ENCODE measurements at regions not wholly inside any gene's neighbourhood (a gene's known extent, or its start where the extent isn't known, plus 50 kb on each side); places are given as distances from the start of the nearest gene placed in this dataset.

- POLR2A ChIA-PET, result no interaction called here
- Mint-ChIP-seq H3K27me3 (ENCODE audit: low read depth) (peaks cover 4% of the 10 kb centered on the region; the same call in 1 of the 2 replicates), H3K4me3 (no peak overlapping the region), H3K27ac (no peak overlapping the region), H3K36me3 (peaks cover 6% of the 10 kb centered on the region; the same call in 1 of the 2 replicates), H3K4me1 (no peaks in the 10 kb centered on the region), H3K9me3 (peaks cover 22% of the 10 kb centered on the region)
- DNase-seq (ENCODE audit: low spot score), result no peak
- TF ChIP-seq TP53 (CRISPR knock-in tag; IDR thresholded peaks at IDR 0.05), result no peak
- TF ChIP-seq, protein P1, sequence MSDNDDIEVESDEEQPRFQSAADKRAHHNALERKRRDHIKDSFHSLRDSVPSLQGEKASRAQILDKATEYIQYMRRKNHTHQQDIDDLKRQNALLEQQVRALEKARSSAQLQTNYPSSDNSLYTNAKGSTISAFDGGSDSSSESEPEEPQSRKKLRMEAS (CRISPR knock-in tag; IDR thresholded peaks at IDR 0.05), result no peak
- no peak for TF ChIP-seq NR3C1 (CRISPR knock-in tag; conservative IDR thresholded peaks at IDR 0.05; ENCODE audit: low read depth)
- no peak for TF ChIP-seq PREB (CRISPR knock-in tag; IDR thresholded peaks at IDR 0.05; ENCODE audit: borderline replicate concordance)
- no peak for TF ChIP-seq ZNF121 (CRISPR knock-in tag; IDR thresholded peaks at IDR 0.05)
- TF ChIP-seq, protein P2, sequence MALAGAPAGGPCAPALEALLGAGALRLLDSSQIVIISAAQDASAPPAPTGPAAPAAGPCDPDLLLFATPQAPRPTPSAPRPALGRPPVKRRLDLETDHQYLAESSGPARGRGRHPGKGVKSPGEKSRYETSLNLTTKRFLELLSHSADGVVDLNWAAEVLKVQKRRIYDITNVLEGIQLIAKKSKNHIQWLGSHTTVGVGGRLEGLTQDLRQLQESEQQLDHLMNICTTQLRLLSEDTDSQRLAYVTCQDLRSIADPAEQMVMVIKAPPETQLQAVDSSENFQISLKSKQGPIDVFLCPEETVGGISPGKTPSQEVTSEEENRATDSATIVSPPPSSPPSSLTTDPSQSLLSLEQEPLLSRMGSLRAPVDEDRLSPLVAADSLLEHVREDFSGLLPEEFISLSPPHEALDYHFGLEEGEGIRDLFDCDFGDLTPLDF (CRISPR knock-in tag; IDR thresholded peaks at IDR 0.05), result no peak
- TF ChIP-seq ERG (CRISPR knock-in tag; IDR thresholded peaks at IDR 0.05), result no peak
- TF ChIP-seq, protein P3, sequence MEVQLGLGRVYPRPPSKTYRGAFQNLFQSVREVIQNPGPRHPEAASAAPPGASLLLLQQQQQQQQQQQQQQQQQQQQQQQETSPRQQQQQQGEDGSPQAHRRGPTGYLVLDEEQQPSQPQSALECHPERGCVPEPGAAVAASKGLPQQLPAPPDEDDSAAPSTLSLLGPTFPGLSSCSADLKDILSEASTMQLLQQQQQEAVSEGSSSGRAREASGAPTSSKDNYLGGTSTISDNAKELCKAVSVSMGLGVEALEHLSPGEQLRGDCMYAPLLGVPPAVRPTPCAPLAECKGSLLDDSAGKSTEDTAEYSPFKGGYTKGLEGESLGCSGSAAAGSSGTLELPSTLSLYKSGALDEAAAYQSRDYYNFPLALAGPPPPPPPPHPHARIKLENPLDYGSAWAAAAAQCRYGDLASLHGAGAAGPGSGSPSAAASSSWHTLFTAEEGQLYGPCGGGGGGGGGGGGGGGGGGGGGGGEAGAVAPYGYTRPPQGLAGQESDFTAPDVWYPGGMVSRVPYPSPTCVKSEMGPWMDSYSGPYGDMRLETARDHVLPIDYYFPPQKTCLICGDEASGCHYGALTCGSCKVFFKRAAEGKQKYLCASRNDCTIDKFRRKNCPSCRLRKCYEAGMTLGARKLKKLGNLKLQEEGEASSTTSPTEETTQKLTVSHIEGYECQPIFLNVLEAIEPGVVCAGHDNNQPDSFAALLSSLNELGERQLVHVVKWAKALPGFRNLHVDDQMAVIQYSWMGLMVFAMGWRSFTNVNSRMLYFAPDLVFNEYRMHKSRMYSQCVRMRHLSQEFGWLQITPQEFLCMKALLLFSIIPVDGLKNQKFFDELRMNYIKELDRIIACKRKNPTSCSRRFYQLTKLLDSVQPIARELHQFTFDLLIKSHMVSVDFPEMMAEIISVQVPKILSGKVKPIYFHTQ (CRISPR knock-in tag; IDR thresholded peaks at IDR 0.05), result no peak
- TF ChIP-seq FOXP1 (CRISPR knock-in tag; IDR thresholded peaks at IDR 0.05; ENCODE audit: borderline replicate concordance), result no peak
- no peak for TF ChIP-seq EMX1 (CRISPR knock-in tag; IDR thresholded peaks at IDR 0.05)
- no peak for TF ChIP-seq ZNF317 (CRISPR knock-in tag; IDR thresholded peaks at IDR 0.05; ENCODE audit: borderline replicate concordance, low read depth)
- no peak for ATAC-seq
- CTCF ChIA-PET, result no interaction called here
Measured at GRCh38 chr1:55938861-55939260, 640.5 kb downstream of the PLPP3 start.

GRCh38 chr1:55938376-55938850 lies 641.0 kb downstream of the PLPP3 start:
- no peak overlapping the region for H3K4me3 Mint-ChIP-seq

GRCh38 chr1:55937840-55938375 lies 641.5 kb downstream of the PLPP3 start:
- Mint-ChIP-seq H3K4me1 (no peaks in the 10 kb centered on the region), H3K4me3 (no peak overlapping the region), H3K27ac (no peak overlapping the region), H3K36me3 (peaks cover 12% of the 10 kb centered on the region; the same call in 1 of the 2 replicates), H3K9me3 (peaks cover 32% of the 10 kb centered on the region), H3K27me3 (ENCODE audit: low read depth) (peaks cover 4% of the 10 kb centered on the region; the same call in 1 of the 2 replicates)
- CTCF ChIA-PET, result no interaction called here
- POLR2A ChIA-PET, result no interaction called here
- ATAC-seq (no peak), DNase-seq (ENCODE audit: low spot score) (no peak)
- TF ChIP-seq FOXJ3 (CRISPR knock-in tag; IDR thresholded peaks at IDR 0.05; ENCODE audit: borderline replicate concordance) (no peak), CREM (CRISPR knock-in tag; IDR thresholded peaks at IDR 0.05) (no peak), ATF3 (CRISPR knock-in tag; conservative IDR thresholded peaks at IDR 0.05) (no peak)

More at GRCh38 chr1:55938376-55938850, 641.0 kb downstream of the PLPP3 start:
- peaks cover 4% of the 10 kb centered on the region; the same call in 1 of the 2 replicates for H3K27me3 Mint-ChIP-seq (ENCODE audit: low read depth)
- peaks cover 7% of the 10 kb centered on the region; the same call in 1 of the 2 replicates for H3K36me3 Mint-ChIP-seq
- no peak for TF ChIP-seq EMX1 (CRISPR knock-in tag; IDR thresholded peaks at IDR 0.05)
- no peak for DNase-seq (ENCODE audit: low spot score)
- peaks cover 27% of the 10 kb centered on the region for H3K9me3 Mint-ChIP-seq
- H3K4me1 Mint-ChIP-seq, result no peaks in the 10 kb centered on the region
- ChIA-PET CTCF (no interaction called here), POLR2A (no interaction called here)
- no peak for ATAC-seq
- no peak overlapping the region for H3K27ac Mint-ChIP-seq
